Sciatic nerve (tissue), 2 donors: ENCODE measurements at regions not wholly inside any gene's neighbourhood (a gene's known extent, or its start where the extent isn't known, plus 50 kb on each side); places are given as distances from the start of the nearest gene placed in this dataset.

Source experiments
- ATAC-seq: fragments of 200-7000 bp; cut with Tn5 transposase; one replicate; pipeline ENCODE4 v1.9.1; 2020; ENCODE audit warnings: mild to moderate bottlenecking, moderate library complexity
- DNase-seq: peaks from one replicate; pipeline ENCODE4 v3.0.0-alpha.2; 2020; ENCODE audit warnings: low spot score
- intact Hi-C: fragments of 100-400 bp; cut with DNase I; formaldehyde crosslinking; loops from one replicate; pipeline ENCODE4 v1.14.2; 2022
- donor health status: DM: no; HTN: no; CAD: no.
- donor health status: DM: no; HTN: no; CAD: no.

GRCh38 chr13:74047931-74048600, 86.1 kb downstream of the KLF12 start:
- intact Hi-C loops: no loop called here
- ATAC-seq: no peak
- no peak for DNase-seq

GRCh38 chr13:74046431-74046830, 87.8 kb downstream of the KLF12 start:
- ATAC-seq (no peak), DNase-seq (no peak)
- intact Hi-C loops: no loop called here

GRCh38 chr13:74045583-74045982, 88.6 kb downstream of the KLF12 start:
- intact Hi-C loops: no loop called here
- ATAC-seq: no peak

GRCh38 chr13:74043237-74043636, 91.0 kb downstream of the KLF12 start:
- DNase-seq (no peak), ATAC-seq (no peak)
- intact Hi-C loops: no loop called here

More at GRCh38 chr13:74045583-74045982, 88.6 kb downstream of the KLF12 start:
- DNase-seq: no peak

GRCh38 chr13:74040200-74040599, 94.0 kb downstream of the KLF12 start:
- intact Hi-C loops: no loop called here
- no peak for DNase-seq
- peak; percentile 86 for ATAC-seq

- DNase-seq (no peak), ATAC-seq (no peak)
- intact Hi-C loops: no loop called here
Observed at GRCh38 chr13:74039667-74040066, 94.5 kb downstream of the KLF12 start.

GRCh38 chr13:74039154-74039553, 95.0 kb downstream of the KLF12 start:
- DNase-seq (no peak), ATAC-seq (no peak)
- intact Hi-C loops: no loop called here

GRCh38 chr13:74037762-74038161, 96.4 kb downstream of the KLF12 start:
- intact Hi-C loops: no loop called here

GRCh38 chr13:74036373-74036772, 97.8 kb downstream of the KLF12 start:
- intact Hi-C loops: no loop called here
- no peak for ATAC-seq

More at GRCh38 chr13:74037762-74038161, 96.4 kb downstream of the KLF12 start:
- ATAC-seq (no peak), DNase-seq (no peak)

GRCh38 chr13:74035896-74036295, 98.3 kb downstream of the KLF12 start:
- no peak for ATAC-seq
- intact Hi-C loops: no loop called here
- no peak for DNase-seq

More at GRCh38 chr13:74036373-74036772, 97.8 kb downstream of the KLF12 start:
- DNase-seq: no peak

- intact Hi-C loops: no loop called here
- no peak for DNase-seq
- no peak for ATAC-seq
Observed at GRCh38 chr13:74032325-74032724, 101.9 kb downstream of the KLF12 start.

GRCh38 chr13:74027161-74027779, 106.9 kb downstream of the KLF12 start:
- intact Hi-C loops: no loop called here
- no peak for DNase-seq
- ATAC-seq: no peak

- intact Hi-C loops: no loop called here
- DNase-seq (no peak), ATAC-seq (no peak)
Observed at GRCh38 chr13:74026753-74027152, 107.5 kb downstream of the KLF12 start.

- intact Hi-C loops: no loop called here
- DNase-seq: no peak
- ATAC-seq: no peak
Observed at GRCh38 chr13:74025369-74025768, 108.8 kb downstream of the KLF12 start.

- no peak for DNase-seq
- intact Hi-C loops: no loop called here
- ATAC-seq: no peak
Observed at GRCh38 chr13:74024856-74025255, 109.3 kb downstream of the KLF12 start.

GRCh38 chr13:74024314-74024713, 109.9 kb downstream of the KLF12 start:
- DNase-seq: no peak
- no peak for ATAC-seq
- intact Hi-C loops: no loop called here

- ATAC-seq (no peak), DNase-seq (no peak)
- intact Hi-C loops: no loop called here
Observed at GRCh38 chr13:74023484-74023883, 110.7 kb downstream of the KLF12 start.

GRCh38 chr13:74021505-74021904, 112.7 kb downstream of the KLF12 start:
- intact Hi-C loops: no loop called here
- no peak for ATAC-seq
- no peak for DNase-seq

GRCh38 chr13:74018062-74018431, 116.2 kb downstream of the KLF12 start:
- DNase-seq (no peak), ATAC-seq (no peak)
- intact Hi-C loops: no loop called here

- ATAC-seq: no peak
- DNase-seq: no peak
- intact Hi-C loops: no loop called here
Observed at GRCh38 chr13:74017301-74018061, 116.7 kb downstream of the KLF12 start.
